ENCODE measurements at regions not wholly inside any gene's neighbourhood (a gene's known extent, or its start where the extent isn't known, plus 50 kb on each side); places are given as distances from the start of the nearest gene placed in this dataset.
"Not testable (repeated sequence)": the region's sequence is repeated elsewhere in the genome, so short reads cannot be mapped to it uniquely, and the experiment has no call there.

DNA sequence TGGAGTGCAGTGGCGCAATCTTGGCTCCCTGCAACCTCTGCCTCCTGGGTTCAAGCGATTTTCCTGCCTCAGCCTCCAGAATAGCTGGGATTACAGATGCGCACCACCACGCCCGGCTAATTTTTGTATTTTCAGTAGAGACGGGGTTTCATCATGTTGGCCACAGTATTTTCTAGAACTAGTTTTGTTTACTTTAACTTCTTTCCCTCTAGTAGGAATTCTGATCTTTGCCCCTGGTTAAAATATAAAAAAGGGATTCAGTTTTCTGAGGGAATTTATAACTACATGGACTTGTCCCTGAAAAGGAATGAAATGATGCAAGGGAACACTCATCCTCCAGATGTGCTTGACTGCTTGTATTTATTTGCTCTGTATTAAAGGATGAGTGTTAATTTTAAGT, 628.9 kb downstream of the ETNK1 start:
- not testable (repeated sequence) for DNase-seq

DNA sequence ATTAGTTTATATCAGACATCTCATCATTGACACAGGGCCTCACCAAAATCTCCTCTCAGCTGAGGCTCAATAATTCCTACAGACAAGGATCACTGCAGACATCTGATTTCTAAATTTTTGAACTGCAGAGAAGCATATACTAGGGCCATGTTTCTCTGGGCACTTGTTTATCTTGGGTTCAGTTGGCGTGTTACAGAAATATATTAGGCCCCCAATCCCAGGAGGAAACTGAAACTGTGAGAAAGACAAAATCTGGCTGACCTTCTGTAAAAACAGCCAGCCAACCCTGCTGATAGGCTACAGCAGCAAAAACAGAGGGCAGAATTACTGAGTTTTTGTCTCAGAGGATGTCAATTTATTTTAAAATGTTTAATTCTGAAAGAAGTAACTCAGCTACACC, 634.6 kb downstream of the ETNK1 start:
- DNase-seq: no peak

DNA sequence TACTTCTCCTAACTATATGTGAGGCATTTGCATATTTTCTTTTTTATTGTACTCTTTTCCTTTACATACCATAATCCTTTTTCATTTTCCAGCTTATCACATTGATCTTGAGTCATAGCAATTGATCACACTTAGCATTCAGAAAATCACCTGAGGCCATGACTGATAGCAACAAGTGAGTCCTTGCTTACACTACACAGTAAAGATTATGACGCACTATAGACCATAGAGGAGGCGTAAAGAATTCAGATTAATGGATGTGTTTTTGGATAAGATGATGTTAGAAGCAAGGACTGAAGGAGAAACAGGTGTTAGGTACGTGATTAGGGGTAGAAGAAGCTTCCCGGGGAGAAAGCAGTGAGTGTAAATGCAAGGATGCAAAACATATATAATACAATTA, 637.7 kb downstream of the ETNK1 start:
- DNase-seq: no peak

DNA sequence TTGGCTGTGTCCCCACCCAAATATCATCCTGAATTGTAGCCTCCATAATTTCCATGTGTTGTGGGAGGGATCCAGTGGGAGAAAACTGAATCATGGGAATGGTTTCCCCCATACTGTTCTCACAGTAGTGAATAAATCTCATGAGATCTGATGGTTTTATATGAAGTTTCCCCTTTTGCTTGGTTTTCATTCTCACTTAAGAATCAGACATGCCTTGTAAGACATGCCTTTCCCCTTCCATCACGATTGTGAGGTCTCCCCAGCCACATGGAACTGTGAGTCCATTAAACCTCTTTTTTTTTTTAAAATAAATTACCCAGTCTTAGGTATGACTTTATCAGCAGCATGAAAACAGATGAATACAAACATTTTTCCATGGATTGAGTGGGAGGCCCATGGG, 652.9 kb downstream of the ETNK1 start:
- no peak for DNase-seq

DNA sequence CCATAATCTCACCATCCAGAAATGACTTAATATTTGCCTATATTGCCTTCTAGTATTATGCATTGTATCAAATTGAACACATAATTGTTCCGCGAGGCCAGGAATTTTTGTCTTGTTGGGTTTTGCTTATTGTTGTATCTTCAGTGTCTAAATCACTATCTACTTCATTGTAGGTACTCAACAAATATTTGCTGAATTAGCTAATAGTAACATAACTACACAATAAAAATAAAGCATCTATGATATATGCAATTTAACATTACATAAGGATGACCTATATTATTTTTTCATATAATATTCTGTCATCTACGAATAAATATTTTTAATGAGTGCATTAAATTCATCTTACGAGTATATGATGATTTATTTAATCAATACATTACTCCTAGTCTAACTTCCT, 656.3 kb downstream of the ETNK1 start:
- no peak for DNase-seq

DNA sequence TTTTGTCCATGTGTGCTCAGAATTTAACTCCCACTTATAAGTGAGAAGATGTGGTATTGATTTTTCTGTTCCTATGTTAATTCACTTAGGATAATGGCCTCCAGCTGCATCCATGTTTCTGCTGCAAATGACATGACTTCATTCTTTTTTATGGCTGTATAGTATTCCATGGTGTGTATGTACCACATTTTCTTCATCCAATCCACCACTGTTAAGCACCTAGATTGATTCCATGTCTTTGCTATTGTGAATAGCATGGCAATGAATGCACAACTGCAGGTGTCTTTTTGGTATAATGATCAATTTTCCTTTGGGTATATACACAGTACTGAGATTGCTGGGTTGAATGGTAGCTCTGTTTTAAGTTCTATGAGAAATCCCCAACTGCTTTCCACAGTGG, 657.7 kb downstream of the ETNK1 start:
- DNase-seq: no peak

DNA sequence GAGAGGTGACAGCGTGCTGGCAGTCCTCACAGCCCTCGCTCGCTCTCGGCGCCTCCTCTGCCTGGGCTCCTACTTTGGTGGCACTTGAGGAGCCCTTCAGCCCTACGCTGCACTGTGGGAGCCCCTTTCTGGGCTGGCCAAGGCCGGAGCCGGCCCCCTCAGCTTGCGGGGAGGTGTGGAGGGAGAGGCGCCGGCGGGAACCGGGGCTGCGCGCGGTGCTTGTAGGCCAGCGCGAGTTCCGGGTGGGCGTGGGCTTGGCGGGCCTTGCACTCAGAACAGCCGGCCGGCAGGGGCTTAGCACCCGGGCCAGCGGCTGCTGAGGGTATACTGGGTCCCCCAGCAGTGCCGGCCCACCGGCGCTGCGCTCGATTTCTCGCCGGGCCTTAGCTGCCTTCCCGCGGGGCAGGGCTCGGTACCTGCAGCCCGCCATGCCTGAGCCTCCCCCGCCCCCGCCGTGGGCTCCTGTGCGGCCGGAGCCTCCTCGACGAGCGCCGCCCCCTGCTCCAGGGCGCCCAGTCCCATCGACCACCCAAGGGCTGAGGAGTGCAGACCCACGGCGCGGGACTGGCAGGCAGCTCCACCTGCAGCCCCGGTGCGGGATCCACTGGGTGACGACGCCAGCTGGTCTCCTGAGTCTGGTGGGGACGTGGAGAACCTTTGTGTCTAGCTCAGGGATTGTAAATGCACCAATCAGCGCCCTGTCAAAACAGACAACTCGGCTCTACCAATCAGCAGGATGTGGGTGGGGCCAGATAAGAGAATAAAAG, 661.0 kb downstream of the ETNK1 start:
- DNase-seq: not testable (repeated sequence)

DNA sequence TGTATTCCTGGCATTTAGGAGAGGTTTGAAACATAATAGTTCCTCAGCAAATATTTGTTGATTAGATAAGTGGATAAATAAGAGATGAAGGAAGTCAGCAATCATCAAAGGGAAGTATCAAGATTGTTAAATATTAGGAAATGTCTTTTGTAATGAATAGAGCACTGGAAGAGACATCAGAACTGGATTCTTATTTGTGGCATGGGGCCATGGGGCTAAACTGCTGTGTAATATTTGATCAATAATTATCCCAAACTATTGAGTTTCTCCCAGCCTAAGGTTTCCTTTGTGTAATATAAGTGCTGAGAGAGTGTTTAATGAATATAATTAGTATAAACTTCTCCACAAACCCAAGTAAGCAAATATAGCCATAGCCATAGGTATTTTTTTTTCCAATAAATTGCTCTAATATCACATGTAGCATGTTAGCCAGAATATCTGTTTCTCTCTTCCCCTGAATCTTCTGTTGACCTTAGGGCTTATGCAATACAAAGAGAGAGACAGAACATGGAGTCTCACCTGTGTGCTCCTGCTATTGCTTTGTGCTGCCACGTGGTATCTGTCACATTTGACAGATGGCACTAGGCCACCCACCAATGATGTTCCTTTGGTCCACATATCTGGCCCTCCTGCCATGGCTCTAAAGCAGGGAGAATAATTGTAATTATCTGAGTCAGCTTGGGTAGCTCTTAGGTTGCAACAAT, 658.7 kb downstream of the SOX5 start:
- DNase-seq: no peak

DNA sequence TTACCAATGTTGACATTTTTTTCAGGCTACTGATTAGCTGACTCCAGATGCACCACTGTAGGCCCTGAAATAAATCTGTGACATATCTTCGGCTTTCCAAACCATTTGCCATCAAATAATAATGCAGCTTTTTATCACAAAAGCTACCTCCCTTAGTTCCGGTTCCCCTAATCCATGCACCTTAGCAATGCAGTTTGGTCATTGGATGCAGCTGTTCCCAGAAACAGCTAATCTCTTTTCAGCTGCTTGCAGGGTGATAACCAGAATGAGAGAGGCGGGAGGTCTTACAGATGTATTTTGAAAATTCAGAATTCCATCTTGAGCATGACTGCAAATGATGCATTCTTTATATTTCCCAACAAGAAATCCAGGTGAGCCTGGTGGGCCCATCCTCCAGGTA, 646.2 kb downstream of the SOX5 start:
- DNase-seq: no peak

DNA sequence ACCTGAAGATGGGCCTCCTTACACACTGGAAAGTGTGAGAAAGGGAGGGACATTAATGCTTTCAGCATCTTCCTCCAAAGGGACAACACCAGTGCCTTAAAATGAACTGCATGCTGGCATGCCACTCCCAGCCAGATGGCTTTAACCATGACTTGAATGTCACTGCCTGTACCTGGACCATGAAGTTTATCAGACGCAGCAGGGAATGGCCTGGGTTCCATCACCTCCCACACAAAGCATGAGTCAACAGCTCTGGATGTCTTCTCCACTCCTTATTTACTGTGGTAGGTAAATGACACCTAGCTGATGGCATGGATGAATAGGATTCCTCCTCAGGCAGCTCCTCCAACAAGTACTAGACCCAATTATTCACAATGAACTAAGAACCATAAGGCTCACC, 645.6 kb downstream of the SOX5 start:
- DNase-seq: no peak

DNA sequence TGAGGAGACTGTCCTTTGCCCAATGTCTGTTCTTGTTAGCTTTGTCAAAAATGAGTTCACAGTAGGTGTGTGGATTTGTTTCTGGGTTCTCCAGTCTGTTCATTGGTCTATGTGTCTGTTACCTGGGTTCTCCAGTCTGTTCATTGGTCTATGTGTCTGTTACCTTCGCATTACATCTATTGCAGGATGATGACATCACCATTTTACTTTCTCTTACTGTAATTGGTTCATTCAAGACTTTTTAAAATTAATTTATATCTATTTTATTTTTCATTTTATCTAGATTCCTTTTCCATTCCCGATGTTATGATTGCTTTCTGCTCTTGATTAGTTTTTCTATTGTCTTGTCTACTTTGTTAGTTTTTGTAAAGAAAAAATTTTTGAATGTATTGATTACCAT, 615.5 kb downstream of the SOX5 start:
- DNase-seq: no peak

DNA sequence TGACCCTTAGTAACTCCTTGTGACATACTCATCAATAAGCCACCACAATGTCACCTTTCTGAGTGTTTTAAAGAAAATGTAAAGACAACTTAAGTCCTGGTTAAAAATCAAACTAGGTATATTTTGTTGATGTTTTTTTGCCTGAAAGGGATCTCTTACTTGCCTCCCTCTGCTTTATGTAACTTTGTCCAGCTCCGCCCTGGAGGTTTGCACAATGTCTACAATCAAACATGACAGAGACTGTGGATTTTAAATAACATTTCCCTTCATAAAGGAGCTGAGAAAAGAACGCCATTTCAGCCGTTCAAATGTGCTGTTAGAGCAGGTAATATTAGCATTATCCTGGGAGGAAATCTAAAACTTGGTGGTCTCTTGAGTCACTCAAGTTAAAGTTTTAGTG, 613.9 kb downstream of the SOX5 start:
- DNase-seq: no peak

DNA sequence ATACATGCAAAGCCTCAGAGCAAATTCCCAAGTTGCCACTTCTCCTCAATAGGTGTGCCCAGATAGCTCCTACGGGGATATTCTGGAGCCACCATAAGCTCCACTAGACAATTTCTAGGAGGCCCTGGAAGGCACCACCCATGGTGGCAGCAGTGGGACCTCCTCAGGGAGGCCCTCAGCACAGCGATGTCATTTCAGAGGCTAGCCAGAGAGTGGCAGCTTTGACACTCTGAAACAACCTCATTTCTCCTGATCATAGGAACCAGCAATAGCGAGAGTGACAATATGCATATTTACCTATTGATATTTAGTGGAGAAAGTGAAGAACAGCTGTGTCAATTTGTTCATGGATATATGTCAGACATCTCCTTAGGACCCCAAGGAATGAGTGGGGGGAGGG, 612.3 kb downstream of the SOX5 start:
- DNase-seq: no peak

DNA sequence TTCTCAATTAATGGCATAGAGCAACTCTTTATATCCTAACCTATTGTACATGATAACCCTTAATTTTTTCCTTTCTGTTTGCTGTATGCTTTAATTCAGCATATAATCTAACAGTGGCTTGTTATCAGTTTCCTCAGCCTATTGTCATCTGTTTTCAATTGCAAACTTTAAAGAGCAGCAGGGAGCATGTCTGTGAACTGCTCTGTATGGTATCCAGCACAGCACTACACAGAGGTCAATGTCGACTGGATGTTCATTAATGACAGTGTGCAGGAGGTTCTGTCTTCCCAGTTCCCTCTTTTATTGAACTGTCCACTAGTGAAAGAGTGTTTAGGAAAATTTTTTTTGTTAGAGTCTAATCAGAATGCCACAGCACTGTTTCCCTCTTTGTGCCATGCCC, 609.1 kb downstream of the SOX5 start:
- DNase-seq: no peak

DNA sequence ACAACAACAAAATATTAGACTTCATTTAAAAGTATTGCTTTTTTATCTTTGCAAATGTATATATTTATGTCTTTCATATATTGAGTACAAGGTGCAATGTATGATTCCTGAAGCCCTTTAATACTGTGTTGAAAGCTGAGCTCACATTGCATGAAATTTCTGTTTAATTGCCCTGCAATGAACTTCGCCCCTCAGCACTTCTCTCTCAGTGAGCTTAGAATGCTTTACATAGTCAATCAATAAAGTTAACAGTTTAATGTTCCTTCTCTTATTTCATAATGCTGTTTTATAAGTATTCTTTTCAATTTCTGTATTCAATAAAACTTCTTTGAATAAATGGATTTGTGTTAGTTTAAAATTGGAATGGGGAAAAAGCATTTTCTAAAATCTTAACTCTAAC, 607.1 kb downstream of the SOX5 start:
- no peak for DNase-seq

DNA sequence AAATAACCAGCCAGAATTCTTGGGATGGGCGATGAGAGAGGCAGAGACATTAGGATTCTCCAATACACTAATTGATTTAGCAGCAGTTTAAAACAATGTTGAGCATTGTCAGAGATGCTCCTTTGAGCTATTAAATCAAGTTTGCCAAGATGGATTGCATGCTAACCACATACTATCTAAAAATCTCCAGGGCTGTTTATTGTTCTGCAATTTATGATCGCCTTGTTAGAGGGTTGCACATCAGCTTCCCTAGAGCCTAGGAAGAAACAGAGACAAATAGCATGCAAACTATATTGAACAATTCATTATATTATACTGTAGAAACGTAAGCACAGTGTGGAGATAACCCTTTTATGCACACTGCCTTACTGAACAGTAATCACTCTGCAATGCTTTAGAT, 599.9 kb downstream of the SOX5 start:
- DNase-seq: no peak

DNA sequence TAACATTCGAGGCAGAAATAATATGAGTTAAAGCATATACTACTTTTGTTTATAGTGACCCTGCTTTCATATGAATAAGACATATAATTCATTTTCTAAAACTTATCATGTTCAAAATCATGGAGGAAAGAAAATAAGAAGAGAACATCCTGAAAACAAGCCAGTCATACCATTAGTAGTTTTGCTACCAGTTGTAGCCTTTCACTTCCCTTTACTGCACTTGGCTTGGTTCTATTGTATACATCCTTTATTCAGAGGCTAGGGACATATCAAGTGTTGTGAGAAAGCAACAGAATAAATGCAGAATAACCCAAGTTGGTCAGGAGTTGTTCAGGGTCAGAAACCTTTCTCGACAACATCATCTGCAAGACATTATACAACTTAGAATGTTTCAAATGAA, 598.7 kb downstream of the SOX5 start:
- no peak for DNase-seq

DNA sequence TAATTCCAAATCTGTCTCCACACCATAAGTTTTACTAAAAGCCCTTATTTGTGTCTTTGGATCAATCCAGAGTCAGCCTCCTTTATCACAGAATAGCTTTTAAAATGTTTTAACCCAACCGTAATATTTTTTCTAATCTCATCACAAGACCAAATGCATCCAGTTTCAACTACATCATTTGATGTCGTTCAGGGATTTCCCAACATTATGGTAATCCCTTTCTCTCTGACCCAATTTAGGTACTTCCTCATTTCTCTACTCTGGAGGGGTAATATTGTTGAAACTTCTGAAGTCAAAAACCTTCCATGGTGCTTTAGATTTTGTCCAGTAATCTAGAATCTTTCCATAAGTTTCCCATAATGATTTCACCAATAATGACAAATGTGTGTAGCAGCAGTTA, 596.8 kb downstream of the SOX5 start:
- no peak for DNase-seq

DNA sequence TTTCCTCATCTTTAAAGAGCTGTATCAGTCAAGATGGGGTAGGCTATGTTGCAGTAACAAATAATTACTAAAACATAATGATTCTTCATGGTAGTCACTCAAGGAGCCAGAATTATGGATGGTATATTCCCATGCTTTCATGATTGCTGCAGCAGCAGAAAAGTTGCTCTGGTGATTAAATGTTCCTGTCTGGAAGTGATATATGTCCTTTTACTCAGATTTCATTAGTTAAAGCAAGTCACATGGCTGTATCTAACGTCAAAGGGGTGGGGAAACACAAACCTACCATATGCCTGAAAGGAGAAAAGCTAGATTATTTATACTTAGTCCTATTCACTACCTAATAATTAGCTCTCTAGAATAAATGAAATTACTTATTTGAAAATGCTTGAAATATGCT, 594.7 kb downstream of the SOX5 start:
- no peak for DNase-seq

DNA sequence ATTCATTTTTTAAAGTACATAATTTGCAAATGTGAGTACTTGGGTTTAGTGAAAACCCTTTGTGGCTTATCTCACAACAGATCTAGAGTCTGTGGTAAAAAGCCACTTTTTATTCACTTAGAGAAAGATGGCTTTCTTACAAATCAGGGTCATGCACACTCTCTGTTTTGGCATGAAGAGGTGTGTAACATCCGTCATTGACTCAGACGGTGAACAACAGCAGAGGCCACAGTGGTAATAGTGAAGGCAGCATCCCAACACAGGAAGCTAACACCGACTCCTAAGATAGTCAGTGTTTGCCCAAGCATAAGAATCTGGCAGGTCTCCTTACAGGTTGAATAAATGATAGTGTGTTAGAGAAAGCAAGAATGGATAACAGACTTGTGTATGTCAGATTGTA, 593.0 kb downstream of the SOX5 start:
- DNase-seq: no peak

DNA sequence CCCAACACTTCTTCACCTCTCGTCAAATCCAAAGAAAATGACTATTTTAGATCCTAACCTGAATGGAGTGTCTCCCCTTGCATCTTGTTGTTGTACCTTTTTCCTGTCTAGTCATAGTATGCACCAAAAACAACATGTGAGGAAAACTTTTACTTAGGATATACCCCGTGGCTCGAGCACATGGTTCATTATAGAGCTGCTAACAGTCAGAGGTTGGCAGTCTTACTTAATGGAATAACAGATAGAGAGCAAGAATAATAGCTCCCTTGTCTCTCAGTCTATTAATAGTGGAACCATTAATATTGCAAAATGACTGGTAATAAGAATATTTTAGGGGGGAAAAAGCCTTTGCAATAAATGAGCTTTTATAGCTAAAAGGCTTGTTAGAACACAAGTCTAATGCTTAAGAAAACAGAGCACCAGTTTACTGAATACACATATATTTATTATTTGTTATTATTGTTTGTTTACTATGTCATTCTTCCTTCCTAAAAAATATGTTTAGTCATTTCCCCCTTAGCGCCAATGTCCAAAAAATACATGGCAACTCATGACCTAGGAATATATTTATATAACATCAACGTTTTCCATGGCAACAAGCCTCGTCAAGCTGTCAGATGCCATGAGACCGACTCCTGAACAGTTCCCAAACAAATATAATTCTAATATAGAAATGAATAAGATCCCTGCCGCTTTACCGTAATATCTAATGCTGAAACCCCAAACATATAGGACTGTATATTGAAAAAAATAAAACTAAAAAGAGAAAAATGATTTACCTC, 592.4 kb downstream of the SOX5 start:
- DNase-seq: no peak

DNA sequence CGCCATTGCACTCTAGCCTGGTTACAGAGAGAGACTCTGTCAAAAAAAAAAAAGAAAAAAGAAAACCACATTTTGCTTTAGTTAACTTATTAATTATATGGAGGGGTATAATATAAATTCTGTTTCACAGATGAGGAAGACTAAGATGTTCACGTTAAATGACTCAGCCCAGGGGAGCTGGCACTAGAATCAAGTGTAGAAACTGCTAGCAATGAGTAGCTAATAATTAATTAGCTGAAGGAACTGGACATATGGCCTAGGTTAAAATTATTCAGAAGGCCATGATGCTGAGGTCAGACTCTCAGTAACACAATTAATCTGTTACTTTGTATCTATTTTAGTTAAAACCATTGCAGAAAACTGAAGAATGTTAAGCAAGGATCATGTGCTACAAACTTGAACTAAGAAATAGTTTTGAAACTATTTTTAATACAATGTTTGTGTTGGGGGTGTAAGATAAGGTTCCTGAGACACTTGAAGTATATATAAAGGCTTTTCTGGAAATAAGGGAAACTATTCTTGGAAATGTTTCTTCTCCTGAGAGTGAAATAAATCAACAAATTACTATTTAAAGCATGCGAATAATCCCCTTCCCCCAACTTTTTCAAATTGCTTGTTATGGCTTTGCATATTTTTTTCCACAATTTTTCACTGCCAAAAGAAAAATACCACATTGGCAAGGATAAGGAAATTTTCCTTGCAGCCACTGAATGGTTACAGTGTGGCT, 589.3 kb downstream of the SOX5 start:
- peak; percentile 7 for DNase-seq
